Neural progenitor cell (in vitro differentiated cells): ENCODE measurements at regions not wholly inside any gene's neighbourhood (a gene's known extent, or its start where the extent isn't known, plus 50 kb on each side); places are given as distances from the start of the nearest gene placed in this dataset.

Source experiments
- DNase-seq: peaks from one replicate; pipeline ENCODE4 v3.0.0-alpha.2; 2016; ENCODE audit warnings: low spot score
- H2AFZ ChIP-seq: fragments of 200-600 bp; sonication (generic); replicated peaks from 2 replicates; pipeline ENCODE4 v1.6.1; 2016; ENCODE audit warnings: antibody characterized with exemption
- H3F3A ChIP-seq: fragments of 200-600 bp; sonication (generic); 2 replicates; pipeline ENCODE4 v1.6.1; 2016; ENCODE audit warnings: antibody characterized with exemption, low read depth
- H3K27ac ChIP-seq: fragments of 200-600 bp; sonication (generic); 2 replicates; pipeline ENCODE4 v1.5.1; 2016; ENCODE audit warnings: mild to moderate bottlenecking
- H3K27me3 ChIP-seq: fragments of 200-600 bp; sonication (generic); 2 replicates; pipeline ENCODE4 v1.6.1; 2016; ENCODE audit warnings: mild to moderate bottlenecking, moderate library complexity
- H3K36me3 ChIP-seq: fragments of 200-600 bp; sonication (generic); 2 replicates; pipeline ENCODE4 v1.5.1; 2016
- H3K4me1 ChIP-seq: fragments of 200-600 bp; sonication (generic); 2 replicates; pipeline ENCODE4 v1.6.1; 2016; ENCODE audit warnings: mixed run types
- H3K4me2 ChIP-seq: fragments of 200-600 bp; sonication (generic); 2 replicates; pipeline ENCODE4 v1.6.1; 2016
- H3K4me3 ChIP-seq: fragments of 200-600 bp; sonication (generic); 2 replicates; pipeline ENCODE4 v1.5.1; 2016
- H3K79me2 ChIP-seq: fragments of 200-600 bp; sonication (generic); 2 replicates; pipeline ENCODE4 v1.6.1; 2016; ENCODE audit warnings: low read depth
- H3K9ac ChIP-seq: fragments of 200-600 bp; sonication (generic); 2 replicates; pipeline ENCODE4 v1.6.1; 2016
- H3K9me3 ChIP-seq: fragments of 200-600 bp; sonication (generic); 2 replicates; pipeline ENCODE4 v1.5.1; 2016; ENCODE audit warnings: low read depth
- H4K20me1 ChIP-seq: fragments of 200-600 bp; sonication (generic); 2 replicates; pipeline ENCODE4 v1.6.1; 2016; ENCODE audit warnings: low read depth
- H3K27ac Mint-ChIP-seq: 3 replicates; pipeline ENCODE4 v1.8.0; 2021; ENCODE audit warnings: mixed read lengths
- H3K27me3 Mint-ChIP-seq: 2 replicates; pipeline ENCODE4 v1.8.0; 2022; ENCODE audit warnings: low read depth, mild to moderate bottlenecking, inconsistent platforms, moderate library complexity, mixed read lengths; ENCODE audit not compliant: insufficient read depth
- H3K36me3 Mint-ChIP-seq: 3 replicates; pipeline ENCODE4 v1.8.0; 2021; ENCODE audit warnings: mixed read lengths
- H3K4me1 Mint-ChIP-seq: 3 replicates; pipeline ENCODE4 v1.8.0; 2021; ENCODE audit warnings: mixed read lengths
- H3K4me3 Mint-ChIP-seq: 3 replicates; pipeline ENCODE4 v1.8.0; 2021; ENCODE audit warnings: mild to moderate bottlenecking, moderate library complexity, mixed read lengths
- H3K9me3 Mint-ChIP-seq: 3 replicates; pipeline ENCODE4 v1.8.0; 2020; ENCODE audit warnings: mixed read lengths
- EZH2 ChIP-seq: fragments of 200-600 bp; sonication (generic); IDR thresholded peaks from 2 replicates; pipeline ENCODE4 v1.6.1; 2017; ENCODE audit warnings: antibody characterized with exemption, mild to moderate bottlenecking, moderate library complexity
- EZH2phosphoT487 ChIP-seq: fragments of 200-600 bp; sonication (generic); IDR thresholded peaks from 2 replicates; pipeline ENCODE4 v1.6.1; 2017; ENCODE audit warnings: antibody characterized with exemption
- TF ChIP-seq, protein P1 (sequence below): fragments of 200-600 bp; sonication (generic); IDR thresholded peaks from 2 replicates; pipeline ENCODE4 v1.5.1; 2017; ENCODE audit warnings: antibody characterized with exemption, mild to moderate bottlenecking

DNA sequence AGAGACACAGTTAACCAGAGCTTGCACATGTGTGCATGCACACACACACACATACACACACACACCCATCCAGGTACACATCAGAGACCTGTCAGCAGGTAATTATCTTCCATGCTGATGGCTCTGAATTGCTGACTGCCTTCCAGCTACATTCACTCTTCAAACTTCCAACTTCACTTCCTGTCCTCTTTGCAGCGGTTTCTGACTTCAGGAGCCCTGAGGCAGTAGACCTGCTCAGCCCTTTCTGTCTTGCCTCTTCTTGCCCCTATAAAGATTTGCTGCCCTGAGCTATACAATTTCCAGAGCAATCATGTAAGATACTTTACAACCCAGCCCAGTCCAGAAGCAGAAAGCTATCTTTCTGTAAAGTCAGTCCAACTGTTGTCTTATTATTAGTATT is 310.2 kb downstream of the FGFR2 start:
- H3K4me3 Mint-ChIP-seq = no peak overlapping the region
- peaks cover 27% of the 10 kb centered on the region for H3K4me1 ChIP-seq
- TF ChIP-seq EZH2phosphoT487 (no peak), EZH2 (no peak)
- TF ChIP-seq, protein P1, sequence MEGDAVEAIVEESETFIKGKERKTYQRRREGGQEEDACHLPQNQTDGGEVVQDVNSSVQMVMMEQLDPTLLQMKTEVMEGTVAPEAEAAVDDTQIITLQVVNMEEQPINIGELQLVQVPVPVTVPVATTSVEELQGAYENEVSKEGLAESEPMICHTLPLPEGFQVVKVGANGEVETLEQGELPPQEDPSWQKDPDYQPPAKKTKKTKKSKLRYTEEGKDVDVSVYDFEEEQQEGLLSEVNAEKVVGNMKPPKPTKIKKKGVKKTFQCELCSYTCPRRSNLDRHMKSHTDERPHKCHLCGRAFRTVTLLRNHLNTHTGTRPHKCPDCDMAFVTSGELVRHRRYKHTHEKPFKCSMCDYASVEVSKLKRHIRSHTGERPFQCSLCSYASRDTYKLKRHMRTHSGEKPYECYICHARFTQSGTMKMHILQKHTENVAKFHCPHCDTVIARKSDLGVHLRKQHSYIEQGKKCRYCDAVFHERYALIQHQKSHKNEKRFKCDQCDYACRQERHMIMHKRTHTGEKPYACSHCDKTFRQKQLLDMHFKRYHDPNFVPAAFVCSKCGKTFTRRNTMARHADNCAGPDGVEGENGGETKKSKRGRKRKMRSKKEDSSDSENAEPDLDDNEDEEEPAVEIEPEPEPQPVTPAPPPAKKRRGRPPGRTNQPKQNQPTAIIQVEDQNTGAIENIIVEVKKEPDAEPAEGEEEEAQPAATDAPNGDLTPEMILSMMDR = no peak
- H3K79me2 ChIP-seq = no peaks in the 10 kb centered on the region
- no peak overlapping the region for H3K9ac ChIP-seq
- no peaks in the 10 kb centered on the region for H3K36me3 Mint-ChIP-seq
- peaks cover 6% of the 10 kb centered on the region for H3F3A ChIP-seq
- H3K4me2 ChIP-seq = no peak overlapping the region
- H3K27me3 Mint-ChIP-seq = peaks cover 8% of the 10 kb centered on the region
- H3K4me1 Mint-ChIP-seq = peaks cover 22% of the 10 kb centered on the region
- no peak overlapping the region for H3K27ac Mint-ChIP-seq
- no peaks in the 10 kb centered on the region for H4K20me1 ChIP-seq
- no peak overlapping the region for H3K4me3 ChIP-seq
- no peaks in the 10 kb centered on the region for H3K27me3 ChIP-seq
- DNase-seq = no peak
- no peak overlapping the region for H2AFZ ChIP-seq
- no peaks in the 10 kb centered on the region for H3K36me3 ChIP-seq
- H3K9me3 ChIP-seq = no peaks in the 10 kb centered on the region
- H3K9me3 Mint-ChIP-seq = no peaks in the 10 kb centered on the region
- H3K27ac ChIP-seq = no peak overlapping the region

DNA sequence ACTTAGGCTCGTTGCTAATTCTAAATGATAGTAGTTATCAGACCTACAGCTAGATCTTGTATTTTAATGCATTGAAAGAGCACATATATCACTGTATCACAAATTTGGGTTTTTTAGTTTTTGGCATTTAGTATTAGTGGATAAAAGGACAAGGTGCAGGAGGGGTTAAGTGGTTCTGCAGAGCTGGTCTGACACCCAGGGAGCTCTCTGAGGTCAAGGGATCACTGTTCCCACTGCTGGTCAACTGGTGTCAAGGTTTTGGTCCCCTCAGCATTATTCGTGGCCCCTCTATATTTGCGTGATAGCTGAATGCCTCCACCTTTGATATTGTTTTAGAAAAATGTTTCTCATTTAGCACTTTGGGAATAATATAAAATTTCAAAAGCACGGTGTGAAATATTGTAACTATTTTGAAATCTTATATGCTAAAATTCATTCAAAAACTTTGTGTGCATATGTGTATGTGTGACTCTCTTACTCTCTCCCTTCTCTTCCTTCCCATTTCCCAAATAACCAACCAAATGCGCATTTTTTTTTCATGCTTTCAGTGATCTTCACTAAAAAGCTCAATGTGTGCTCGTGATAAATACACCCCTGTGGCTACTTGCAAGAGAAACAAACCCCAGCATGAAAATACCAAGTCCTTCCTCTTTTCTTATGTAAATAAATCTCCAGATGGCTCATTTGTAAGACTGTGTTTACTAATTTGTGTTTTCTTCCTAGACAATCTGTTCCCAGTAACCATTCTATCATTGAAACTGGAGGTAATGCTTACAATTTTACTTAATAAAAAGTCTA is 309.2 kb downstream of the FGFR2 start:
- no peaks in the 10 kb centered on the region for H4K20me1 ChIP-seq
- no peaks in the 10 kb centered on the region for H3K36me3 ChIP-seq
- no peak overlapping the region for H3K27ac ChIP-seq
- DNase-seq = no peak
- peaks cover 6% of the 10 kb centered on the region for H3F3A ChIP-seq
- TF ChIP-seq, protein P1 = no peak
- no peak for TF ChIP-seq EZH2phosphoT487
- no peak for TF ChIP-seq EZH2
- H2AFZ ChIP-seq = no peak overlapping the region
- H3K79me2 ChIP-seq = no peaks in the 10 kb centered on the region
- Mint-ChIP-seq H3K4me1 (peaks cover 26% of the 10 kb centered on the region), H3K9me3 (no peaks in the 10 kb centered on the region), H3K27ac (no peak overlapping the region), H3K27me3 (peaks cover 10% of the 10 kb centered on the region), H3K4me3 (no peak overlapping the region), H3K36me3 (no peaks in the 10 kb centered on the region)
- H3K9me3 ChIP-seq = no peaks in the 10 kb centered on the region
- H3K4me3 ChIP-seq = no peak overlapping the region
- H3K27me3 ChIP-seq = no peaks in the 10 kb centered on the region
- peak overlapping the region; percentile 30 for H3K4me2 ChIP-seq
- no peak overlapping the region for H3K9ac ChIP-seq
- peaks cover 27% of the 10 kb centered on the region for H3K4me1 ChIP-seq

DNA sequence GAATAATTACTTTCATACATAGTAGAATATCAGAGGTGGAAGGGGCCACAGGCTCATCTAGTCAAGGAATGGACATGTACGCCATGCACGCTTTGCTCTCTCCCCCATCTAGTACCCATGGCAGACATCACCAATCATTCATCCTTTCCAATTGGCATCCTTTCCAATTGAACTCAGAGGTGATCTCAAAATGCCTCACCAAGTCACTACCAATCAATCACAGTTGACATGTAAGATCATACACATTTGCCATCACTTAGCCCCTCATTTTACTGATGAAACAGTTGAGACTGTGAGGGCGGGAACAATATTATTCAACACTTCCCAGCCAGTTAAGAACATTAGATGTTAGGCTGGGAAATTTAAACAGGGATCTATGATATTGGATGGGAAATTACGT is 308.4 kb downstream of the FGFR2 start:
- Histone ChIP-seq H4K20me1 (no peaks in the 10 kb centered on the region), H3K27me3 (no peaks in the 10 kb centered on the region), H3K4me2 (no peak overlapping the region), H3K27ac (no peak overlapping the region), H3K9ac (no peak overlapping the region), H3K4me1 (peaks cover 19% of the 10 kb centered on the region), H3K79me2 (no peaks in the 10 kb centered on the region), H2AFZ (no peak overlapping the region), H3K36me3 (no peaks in the 10 kb centered on the region), H3F3A (peaks cover 3% of the 10 kb centered on the region), H3K4me3 (no peak overlapping the region), H3K9me3 (no peaks in the 10 kb centered on the region)
- peaks cover 10% of the 10 kb centered on the region for H3K27me3 Mint-ChIP-seq
- H3K9me3 Mint-ChIP-seq = no peaks in the 10 kb centered on the region
- no peak overlapping the region for H3K4me3 Mint-ChIP-seq
- DNase-seq = no peak
- no peak overlapping the region for H3K27ac Mint-ChIP-seq
- TF ChIP-seq EZH2 (no peak), EZH2phosphoT487 (no peak)
- TF ChIP-seq, protein P1 = no peak
- no peaks in the 10 kb centered on the region for H3K36me3 Mint-ChIP-seq
- peaks cover 21% of the 10 kb centered on the region for H3K4me1 Mint-ChIP-seq
